ENCODE measurements at regions not wholly inside any gene's neighbourhood (a gene's known extent, or its start where the extent isn't known, plus 50 kb on each side); places are given as distances from the start of the nearest gene placed in this dataset.

DNA sequence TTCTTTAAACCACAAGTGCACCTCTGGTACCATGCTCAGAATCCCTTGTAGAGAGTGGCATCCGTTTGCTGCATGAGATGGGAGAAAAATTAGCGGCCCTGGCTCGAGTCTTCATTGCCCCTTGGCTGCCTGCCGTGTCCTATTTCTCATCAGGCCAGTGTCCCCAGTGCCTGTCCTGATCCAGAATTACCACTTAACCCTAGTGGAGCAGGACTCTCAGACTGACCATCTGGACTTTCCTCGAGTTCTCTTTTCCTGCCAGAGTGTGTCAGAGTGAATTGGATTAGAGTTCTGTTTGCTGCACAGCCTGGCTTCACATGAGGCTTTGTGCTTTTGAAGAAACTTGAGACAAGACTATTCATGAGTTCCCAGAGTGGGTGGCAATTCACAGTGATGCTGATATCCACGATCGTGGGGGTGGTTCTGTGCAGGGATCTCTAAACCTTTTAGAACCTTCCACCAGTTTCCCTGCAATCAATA, 92.6 kb downstream of the C9orf152 start:
- no peak for TF ChIP-seq EZH2 (IDR thresholded peaks at IDR 0.05; ENCODE audit: borderline replicate concordance, low read depth, low read length, severe bottlenecking)
- TF ChIP-seq, protein P1, sequence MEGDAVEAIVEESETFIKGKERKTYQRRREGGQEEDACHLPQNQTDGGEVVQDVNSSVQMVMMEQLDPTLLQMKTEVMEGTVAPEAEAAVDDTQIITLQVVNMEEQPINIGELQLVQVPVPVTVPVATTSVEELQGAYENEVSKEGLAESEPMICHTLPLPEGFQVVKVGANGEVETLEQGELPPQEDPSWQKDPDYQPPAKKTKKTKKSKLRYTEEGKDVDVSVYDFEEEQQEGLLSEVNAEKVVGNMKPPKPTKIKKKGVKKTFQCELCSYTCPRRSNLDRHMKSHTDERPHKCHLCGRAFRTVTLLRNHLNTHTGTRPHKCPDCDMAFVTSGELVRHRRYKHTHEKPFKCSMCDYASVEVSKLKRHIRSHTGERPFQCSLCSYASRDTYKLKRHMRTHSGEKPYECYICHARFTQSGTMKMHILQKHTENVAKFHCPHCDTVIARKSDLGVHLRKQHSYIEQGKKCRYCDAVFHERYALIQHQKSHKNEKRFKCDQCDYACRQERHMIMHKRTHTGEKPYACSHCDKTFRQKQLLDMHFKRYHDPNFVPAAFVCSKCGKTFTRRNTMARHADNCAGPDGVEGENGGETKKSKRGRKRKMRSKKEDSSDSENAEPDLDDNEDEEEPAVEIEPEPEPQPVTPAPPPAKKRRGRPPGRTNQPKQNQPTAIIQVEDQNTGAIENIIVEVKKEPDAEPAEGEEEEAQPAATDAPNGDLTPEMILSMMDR (IDR thresholded peaks at IDR 0.05; ENCODE audit: borderline replicate concordance, extremely low read depth, low read length, poor library complexity, severe bottlenecking) = no peak

Measured in DND-41 (cell line).